ENCODE measurements at regions not wholly inside any gene's neighbourhood (a gene's known extent, or its start where the extent isn't known, plus 50 kb on each side); places are given as distances from the start of the nearest gene placed in this dataset.

- Histone ChIP-seq H3K27me3 (ENCODE audit: control insufficient read depth, insufficient read depth, low read length) (no peaks in the 10 kb centered on the region), H3K9ac (ENCODE audit: low read length) (no peak overlapping the region), H3K36me3 (ENCODE audit: control insufficient read depth, insufficient read depth, low read length) (no peaks in the 10 kb centered on the region), H3K9me3 (ENCODE audit: control insufficient read depth, insufficient read depth, low read depth, low read length) (no peaks in the 10 kb centered on the region), H3K4me3 (ENCODE audit: low read depth, low read length) (no peak overlapping the region), H3K4me1 (ENCODE audit: control insufficient read depth, insufficient read depth, low read length) (peaks cover 16% of the 10 kb centered on the region; the same call in 1 of the 2 replicates), H3K27ac (ENCODE audit: low read depth, low read length) (no peak overlapping the region)
These were observed 532.7 kb downstream of the TDRD15 start for GRCh38 chr2:21656330-21657075.

GRCh38 chr2:21657445-21657844, 533.7 kb downstream of the TDRD15 start:
- Histone ChIP-seq H3K4me1 (ENCODE audit: control insufficient read depth, insufficient read depth, low read length) (peaks cover 16% of the 10 kb centered on the region; the same call in 1 of the 2 replicates), H3K9me3 (ENCODE audit: control insufficient read depth, insufficient read depth, low read depth, low read length) (no peaks in the 10 kb centered on the region), H3K9ac (ENCODE audit: low read length) (no peak overlapping the region), H3K4me3 (ENCODE audit: low read depth, low read length) (no peak overlapping the region), H3K27ac (ENCODE audit: low read depth, low read length) (no peak overlapping the region), H3K27me3 (ENCODE audit: control insufficient read depth, insufficient read depth, low read length) (no peaks in the 10 kb centered on the region), H3K36me3 (ENCODE audit: control insufficient read depth, insufficient read depth, low read length) (no peaks in the 10 kb centered on the region)

GRCh38 chr2:21658269-21658668, 534.5 kb downstream of the TDRD15 start:
- peaks cover 8% of the 10 kb centered on the region; the same call in 1 of the 2 replicates for H3K4me1 ChIP-seq (ENCODE audit: control insufficient read depth, insufficient read depth, low read length)

GRCh38 chr2:21658907-21659477, 535.2 kb downstream of the TDRD15 start:
- peaks cover 7% of the 10 kb centered on the region; the same call in 1 of the 2 replicates for H3K4me1 ChIP-seq (ENCODE audit: control insufficient read depth, insufficient read depth, low read length)
- H3K36me3 ChIP-seq (ENCODE audit: control insufficient read depth, insufficient read depth, low read length): no peaks in the 10 kb centered on the region
- H3K9me3 ChIP-seq (ENCODE audit: control insufficient read depth, insufficient read depth, low read depth, low read length): no peaks in the 10 kb centered on the region
- H3K4me3 ChIP-seq (ENCODE audit: low read depth, low read length): no peak overlapping the region
- no peaks in the 10 kb centered on the region for H3K27me3 ChIP-seq (ENCODE audit: control insufficient read depth, insufficient read depth, low read length)
- no peak overlapping the region for H3K27ac ChIP-seq (ENCODE audit: low read depth, low read length)
- no peak overlapping the region for H3K9ac ChIP-seq (ENCODE audit: low read length)

More at GRCh38 chr2:21658269-21658668, 534.5 kb downstream of the TDRD15 start:
- no peak overlapping the region for H3K4me3 ChIP-seq (ENCODE audit: low read depth, low read length)
- no peaks in the 10 kb centered on the region for H3K27me3 ChIP-seq (ENCODE audit: control insufficient read depth, insufficient read depth, low read length)
- no peak overlapping the region for H3K9ac ChIP-seq (ENCODE audit: low read length)
- no peaks in the 10 kb centered on the region for H3K9me3 ChIP-seq (ENCODE audit: control insufficient read depth, insufficient read depth, low read depth, low read length)
- H3K36me3 ChIP-seq (ENCODE audit: control insufficient read depth, insufficient read depth, low read length): no peaks in the 10 kb centered on the region
- H3K27ac ChIP-seq (ENCODE audit: low read depth, low read length): no peak overlapping the region

GRCh38 chr2:21664083-21664482, 540.3 kb downstream of the TDRD15 start:
- H3K9ac ChIP-seq (ENCODE audit: low read length): no peak overlapping the region
- H3K27ac ChIP-seq (ENCODE audit: low read depth, low read length): no peak overlapping the region
- no peaks in the 10 kb centered on the region for H3K27me3 ChIP-seq (ENCODE audit: control insufficient read depth, insufficient read depth, low read length)
- H3K4me1 ChIP-seq (ENCODE audit: control insufficient read depth, insufficient read depth, low read length): no peaks in the 10 kb centered on the region
- H3K36me3 ChIP-seq (ENCODE audit: control insufficient read depth, insufficient read depth, low read length): no peaks in the 10 kb centered on the region
- no peaks in the 10 kb centered on the region for H3K9me3 ChIP-seq (ENCODE audit: control insufficient read depth, insufficient read depth, low read depth, low read length)
- H3K4me3 ChIP-seq (ENCODE audit: low read depth, low read length): no peak overlapping the region

- no peaks in the 10 kb centered on the region for H3K9me3 ChIP-seq (ENCODE audit: control insufficient read depth, insufficient read depth, low read depth, low read length)
- no peak overlapping the region for H3K9ac ChIP-seq (ENCODE audit: low read length)
- H3K4me3 ChIP-seq (ENCODE audit: low read depth, low read length): no peak overlapping the region
- no peaks in the 10 kb centered on the region for H3K36me3 ChIP-seq (ENCODE audit: control insufficient read depth, insufficient read depth, low read length)
- H3K27ac ChIP-seq (ENCODE audit: low read depth, low read length): no peak overlapping the region
- no peaks in the 10 kb centered on the region for H3K27me3 ChIP-seq (ENCODE audit: control insufficient read depth, insufficient read depth, low read length)
- H3K4me1 ChIP-seq (ENCODE audit: control insufficient read depth, insufficient read depth, low read length): no peaks in the 10 kb centered on the region
These were observed 543.9 kb downstream of the TDRD15 start for GRCh38 chr2:21667638-21668037.

- Histone ChIP-seq H3K27ac (ENCODE audit: low read depth, low read length) (no peak overlapping the region), H3K36me3 (ENCODE audit: control insufficient read depth, insufficient read depth, low read length) (no peaks in the 10 kb centered on the region), H3K4me1 (ENCODE audit: control insufficient read depth, insufficient read depth, low read length) (no peaks in the 10 kb centered on the region), H3K9me3 (ENCODE audit: control insufficient read depth, insufficient read depth, low read depth, low read length) (no peaks in the 10 kb centered on the region), H3K27me3 (ENCODE audit: control insufficient read depth, insufficient read depth, low read length) (no peaks in the 10 kb centered on the region), H3K9ac (ENCODE audit: low read length) (no peak overlapping the region), H3K4me3 (ENCODE audit: low read depth, low read length) (no peak overlapping the region)
These were observed 544.4 kb downstream of the TDRD15 start for GRCh38 chr2:21668078-21668710.

GRCh38 chr2:21676041-21676440, 552.3 kb downstream of the TDRD15 start:
- H3K9me3 ChIP-seq (ENCODE audit: control insufficient read depth, insufficient read depth, low read depth, low read length): 0 out of 2 replicates have a peak, but pooled peaks cover 2% of the 10 kb centered on the region
- H3K4me3 ChIP-seq (ENCODE audit: low read depth, low read length): no peak overlapping the region
- no peaks in the 10 kb centered on the region for H3K36me3 ChIP-seq (ENCODE audit: control insufficient read depth, insufficient read depth, low read length)

GRCh38 chr2:21676676-21677075, 552.9 kb downstream of the TDRD15 start:
- Histone ChIP-seq H3K27me3 (ENCODE audit: control insufficient read depth, insufficient read depth, low read length) (no peaks in the 10 kb centered on the region), H3K9ac (ENCODE audit: low read length) (no peak overlapping the region), H3K27ac (ENCODE audit: low read depth, low read length) (no peak overlapping the region), H3K9me3 (ENCODE audit: control insufficient read depth, insufficient read depth, low read depth, low read length) (0 out of 2 replicates have a peak, but pooled peaks cover 2% of the 10 kb centered on the region), H3K36me3 (ENCODE audit: control insufficient read depth, insufficient read depth, low read length) (no peaks in the 10 kb centered on the region), H3K4me1 (ENCODE audit: control insufficient read depth, insufficient read depth, low read length) (no peaks in the 10 kb centered on the region), H3K4me3 (ENCODE audit: low read depth, low read length) (no peak overlapping the region)

More at GRCh38 chr2:21676041-21676440, 552.3 kb downstream of the TDRD15 start:
- Histone ChIP-seq H3K27ac (ENCODE audit: low read depth, low read length) (no peak overlapping the region), H3K4me1 (ENCODE audit: control insufficient read depth, insufficient read depth, low read length) (no peaks in the 10 kb centered on the region), H3K27me3 (ENCODE audit: control insufficient read depth, insufficient read depth, low read length) (no peaks in the 10 kb centered on the region), H3K9ac (ENCODE audit: low read length) (no peak overlapping the region)

- Histone ChIP-seq H3K4me3 (ENCODE audit: low read depth, low read length) (no peak overlapping the region), H3K36me3 (ENCODE audit: control insufficient read depth, insufficient read depth, low read length) (no peaks in the 10 kb centered on the region), H3K9ac (ENCODE audit: low read length) (no peak overlapping the region), H3K9me3 (ENCODE audit: control insufficient read depth, insufficient read depth, low read depth, low read length) (no peaks in the 10 kb centered on the region), H3K27me3 (ENCODE audit: control insufficient read depth, insufficient read depth, low read length) (no peaks in the 10 kb centered on the region), H3K27ac (ENCODE audit: low read depth, low read length) (no peak overlapping the region), H3K4me1 (ENCODE audit: control insufficient read depth, insufficient read depth, low read length) (no peaks in the 10 kb centered on the region)
These were observed 560.1 kb downstream of the TDRD15 start for GRCh38 chr2:21683838-21684237.

- no peaks in the 10 kb centered on the region for H3K4me1 ChIP-seq (ENCODE audit: control insufficient read depth, insufficient read depth, low read length)
- no peaks in the 10 kb centered on the region for H3K27me3 ChIP-seq (ENCODE audit: control insufficient read depth, insufficient read depth, low read length)
- H3K9ac ChIP-seq (ENCODE audit: low read length): no peak overlapping the region
- H3K9me3 ChIP-seq (ENCODE audit: control insufficient read depth, insufficient read depth, low read depth, low read length): no peaks in the 10 kb centered on the region
- H3K27ac ChIP-seq (ENCODE audit: low read depth, low read length): no peak overlapping the region
- H3K4me3 ChIP-seq (ENCODE audit: low read depth, low read length): no peak overlapping the region
- H3K36me3 ChIP-seq (ENCODE audit: control insufficient read depth, insufficient read depth, low read length): no peaks in the 10 kb centered on the region
These were observed 563.8 kb downstream of the TDRD15 start for GRCh38 chr2:21687589-21687988.

Data from HUES6 (cell line).